Upper lobe of right lung (tissue), 1 donor: ENCODE measurements at regions not wholly inside any gene's neighbourhood (a gene's known extent, or its start where the extent isn't known, plus 50 kb on each side); places are given as distances from the start of the nearest gene placed in this dataset.
"Not testable (repeated sequence)": the region's sequence is repeated elsewhere in the genome, so short reads cannot be mapped to it uniquely, and the experiment has no call there.

Experiments used
- ATAC-seq: fragments of 200-7000 bp; cut with Tn5 transposase; one replicate; pipeline ENCODE4 v1.9.1; 2020; ENCODE audit warnings: mild to moderate bottlenecking, moderate library complexity
- DNase-seq: peaks from one replicate; pipeline ENCODE4 v3.0.0-alpha.2; 2020
- H3K27ac ChIP-seq: fragments of 200-600 bp; one replicate; pipeline ENCODE4 v1.8.0; 2022
- H3K27me3 ChIP-seq: fragments of 200-600 bp; one replicate; pipeline ENCODE4 v1.8.0; 2022; ENCODE audit warnings: mild to moderate bottlenecking
- H3K36me3 ChIP-seq: fragments of 200-600 bp; one replicate; pipeline ENCODE4 v1.8.0; 2022
- H3K4me1 ChIP-seq: fragments of 200-600 bp; one replicate; pipeline ENCODE4 v1.8.0; 2022
- H3K4me3 ChIP-seq: fragments of 200-600 bp; one replicate; pipeline ENCODE4 v1.8.0; 2022; ENCODE audit warnings: mild to moderate bottlenecking
- H3K9me3 ChIP-seq: fragments of 200-600 bp; one replicate; pipeline ENCODE4 v1.8.0; 2022
- CTCF ChIP-seq: fragments of 200-600 bp; IDR thresholded peaks from one replicate; pipeline ENCODE4 v1.8.0; 2022; ENCODE audit warnings: antibody characterized with exemption
- intact Hi-C: fragments of 100-400 bp; cut with DNase I; formaldehyde crosslinking; loops from one replicate; pipeline ENCODE4 v1.11.0; 2022
- donor health status: DM: no; HTN: yes; CAD: no; lungs with severe emphysema.

GRCh38 chr3:189375532-189375931, 203.8 kb downstream of the TPRG1 start:
- Histone ChIP-seq H3K36me3 (no peaks in the 10 kb centered on the region), H3K4me3 (no peak overlapping the region), H3K27ac (no peak overlapping the region), H3K9me3 (no peaks in the 10 kb centered on the region), H3K4me1 (no peaks in the 10 kb centered on the region), H3K27me3 (no peaks in the 10 kb centered on the region)
- ATAC-seq (no peak), DNase-seq (no peak)
- intact Hi-C loops, result no loop called here
- no peak for TF ChIP-seq CTCF

- Histone ChIP-seq H3K4me1 (no peaks in the 10 kb centered on the region), H3K27me3 (no peaks in the 10 kb centered on the region), H3K4me3 (no peak overlapping the region), H3K9me3 (no peaks in the 10 kb centered on the region), H3K27ac (no peak overlapping the region), H3K36me3 (no peaks in the 10 kb centered on the region)
- ATAC-seq (no peak), DNase-seq (no peak)
- intact Hi-C loops, result no loop called here
- no peak for TF ChIP-seq CTCF
Observed at GRCh38 chr3:189383630-189384029, 211.9 kb downstream of the TPRG1 start.

- H3K9me3 ChIP-seq, DNase-seq, intact Hi-C loops, H3K4me3 ChIP-seq, H3K4me1 ChIP-seq, H3K36me3 ChIP-seq, H3K27me3 ChIP-seq, H3K27ac ChIP-seq, ATAC-seq: not testable (repeated sequence)
Observed at GRCh38 chr3:189385880-189386279, 214.1 kb downstream of the TPRG1 start.

GRCh38 chr3:189386739-189387138, 215.0 kb downstream of the TPRG1 start:
- no peak for DNase-seq
- Histone ChIP-seq H3K4me3 (no peak overlapping the region), H3K36me3 (no peaks in the 10 kb centered on the region), H3K27ac (no peak overlapping the region), H3K4me1 (no peaks in the 10 kb centered on the region), H3K27me3 (no peaks in the 10 kb centered on the region), H3K9me3 (no peaks in the 10 kb centered on the region)
- intact Hi-C loops, result no loop called here
- ATAC-seq, result no peak
- TF ChIP-seq CTCF, result no peak

GRCh38 chr3:189389346-189389745, 217.6 kb downstream of the TPRG1 start:
- Histone ChIP-seq H3K4me1 (no peaks in the 10 kb centered on the region), H3K27me3 (no peaks in the 10 kb centered on the region), H3K36me3 (no peaks in the 10 kb centered on the region), H3K4me3 (no peak overlapping the region), H3K9me3 (no peaks in the 10 kb centered on the region), H3K27ac (no peak overlapping the region)
- TF ChIP-seq CTCF, result no peak
- ATAC-seq (no peak), DNase-seq (no peak)
- intact Hi-C loops, result no loop called here

GRCh38 chr3:189393598-189393997, 221.8 kb downstream of the TPRG1 start:
- intact Hi-C loops, result no loop called here
- Histone ChIP-seq H3K4me1 (no peaks in the 10 kb centered on the region), H3K9me3 (no peaks in the 10 kb centered on the region), H3K4me3 (no peak overlapping the region), H3K27ac (no peak overlapping the region), H3K36me3 (no peaks in the 10 kb centered on the region), H3K27me3 (no peaks in the 10 kb centered on the region)
- DNase-seq, result no peak
- peak; percentile 56 for ATAC-seq
- TF ChIP-seq CTCF, result no peak
